Fibroblast of the aortic adventitia (primary cell): ENCODE measurements at regions not wholly inside any gene's neighbourhood (a gene's known extent, or its start where the extent isn't known, plus 50 kb on each side); places are given as distances from the start of the nearest gene placed in this dataset.

Experiments used
- DNase-seq: peaks from one replicate; pipeline ENCODE4 v3.0.0-alpha.2; 2010; ENCODE audit warnings: low read depth
- H3K4me3 ChIP-seq: 2 replicates; pipeline ENCODE4 v1.5.1; 2011; ENCODE audit warnings: low read depth, mild to moderate bottlenecking, control low read depth, low read length, moderate library complexity
- CTCF ChIP-seq: IDR thresholded peaks from 2 replicates; pipeline ENCODE4 v1.5.1; 2011; ENCODE audit warnings: mild to moderate bottlenecking, low read length, control low read depth, inconsistent platforms; ENCODE audit not compliant: insufficient read depth

GRCh38 chr3:180277041-180277440 lies 240.3 kb upstream of the PEX5L start:
- H3K4me3 ChIP-seq, result no peak overlapping the region
- TF ChIP-seq CTCF, result no peak
- DNase-seq, result peak; percentile 34

- no peak overlapping the region for H3K4me3 ChIP-seq
- DNase-seq, result no peak
- TF ChIP-seq CTCF, result no peak
Observed at GRCh38 chr3:180278583-180279188, 241.9 kb upstream of the PEX5L start.

- no peak overlapping the region for H3K4me3 ChIP-seq
- peak; percentile 66 for DNase-seq
- no peak for TF ChIP-seq CTCF
Observed at GRCh38 chr3:180280555-180280954, 243.8 kb upstream of the PEX5L start.

GRCh38 chr3:180282386-180282785 lies 245.6 kb upstream of the PEX5L start:
- TF ChIP-seq CTCF, result no peak
- DNase-seq, result peak; percentile 43
- H3K4me3 ChIP-seq, result no peak overlapping the region

- no peak for TF ChIP-seq CTCF
- no peak overlapping the region for H3K4me3 ChIP-seq
- DNase-seq, result no peak
Observed at GRCh38 chr3:180283251-180283650, 246.5 kb upstream of the PEX5L start.

- no peak overlapping the region for H3K4me3 ChIP-seq
- TF ChIP-seq CTCF, result no peak
- DNase-seq, result peak; percentile 69
Observed at GRCh38 chr3:180284331-180285110, 247.8 kb upstream of the PEX5L start.
